ENCODE measurements at regions not wholly inside any gene's neighbourhood (a gene's known extent, or its start where the extent isn't known, plus 50 kb on each side); places are given as distances from the start of the nearest gene placed in this dataset.

GRCh38 chr1:103162360-103162759 is 54.0 kb upstream of the COL11A1 start:
- TF ChIP-seq CTCF (conservative IDR thresholded peaks at IDR 0.05): no peak
- TF ChIP-seq ZFX (IDR thresholded peaks at IDR 0.05): no peak

Data from C4-2B (cell line).